RPMI7951 (cell line): ENCODE measurements at regions not wholly inside any gene's neighbourhood (a gene's known extent, or its start where the extent isn't known, plus 50 kb on each side); places are given as distances from the start of the nearest gene placed in this dataset.
A peak's percentile ranks its signal among the peaks of the same experiment; 100 is the strongest.

Source experiments
- DNase-seq: peaks from one replicate; pipeline ENCODE4 v3.0.0-alpha.2; 2012; ENCODE audit warnings: low read depth

DNA sequence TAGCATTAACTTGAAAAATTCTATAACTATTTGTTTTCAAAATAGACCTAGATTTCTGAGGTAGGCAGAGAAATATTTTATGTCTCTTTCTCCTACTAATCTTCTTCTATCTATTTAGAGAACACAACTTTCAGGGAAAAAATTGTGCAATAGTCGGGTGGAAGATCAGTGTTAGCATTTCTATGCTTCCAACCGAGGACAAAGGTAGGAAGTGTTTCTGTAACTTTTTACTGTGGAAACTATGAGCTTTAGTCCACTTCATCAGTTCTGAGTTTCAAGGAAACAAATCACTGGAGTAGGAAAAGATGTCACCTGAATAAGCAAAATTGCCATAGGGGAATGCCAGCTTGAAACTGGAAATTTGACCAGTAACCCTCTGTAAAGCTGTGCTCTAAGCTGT is 207.7 kb upstream of the CTAGE1 start:
- no peak for DNase-seq

DNA sequence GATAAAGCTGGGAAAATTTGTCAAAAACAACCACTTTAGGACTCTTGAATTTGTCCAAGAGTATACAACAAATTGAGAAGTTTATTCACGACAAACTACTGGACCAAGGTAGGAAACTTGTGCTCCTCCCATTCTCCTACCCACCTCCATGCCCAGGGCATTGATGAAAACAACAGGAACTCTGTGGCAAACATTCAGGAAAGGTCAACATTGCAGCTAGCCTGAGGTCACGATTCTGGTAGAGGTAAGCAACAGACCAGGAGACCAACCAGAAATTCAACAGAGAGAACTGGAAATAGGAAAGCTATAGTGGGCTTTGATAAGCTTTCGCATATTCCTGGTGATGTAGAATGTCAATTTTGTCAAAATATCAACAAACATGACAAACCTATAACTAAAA is 209.1 kb upstream of the CTAGE1 start:
- DNase-seq = no peak

DNA sequence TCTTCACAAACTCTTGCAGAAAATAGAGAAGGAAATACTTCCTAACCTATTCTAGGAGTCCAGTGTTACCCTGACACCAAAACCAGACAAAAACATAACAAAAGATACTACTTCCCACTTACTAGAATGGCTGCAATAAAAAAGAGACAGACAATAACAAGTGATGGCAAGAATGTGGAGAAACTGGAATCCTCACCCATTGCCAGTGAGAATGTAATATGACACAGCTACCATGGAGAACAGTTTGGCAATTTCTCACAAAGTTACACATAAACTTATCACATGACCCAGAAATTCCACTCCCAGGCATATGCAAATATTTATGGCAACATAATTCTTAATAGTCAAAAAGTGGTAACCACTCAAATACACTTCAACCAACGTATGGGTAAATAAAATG is 209.8 kb upstream of the CTAGE1 start:
- DNase-seq = no peak

DNA sequence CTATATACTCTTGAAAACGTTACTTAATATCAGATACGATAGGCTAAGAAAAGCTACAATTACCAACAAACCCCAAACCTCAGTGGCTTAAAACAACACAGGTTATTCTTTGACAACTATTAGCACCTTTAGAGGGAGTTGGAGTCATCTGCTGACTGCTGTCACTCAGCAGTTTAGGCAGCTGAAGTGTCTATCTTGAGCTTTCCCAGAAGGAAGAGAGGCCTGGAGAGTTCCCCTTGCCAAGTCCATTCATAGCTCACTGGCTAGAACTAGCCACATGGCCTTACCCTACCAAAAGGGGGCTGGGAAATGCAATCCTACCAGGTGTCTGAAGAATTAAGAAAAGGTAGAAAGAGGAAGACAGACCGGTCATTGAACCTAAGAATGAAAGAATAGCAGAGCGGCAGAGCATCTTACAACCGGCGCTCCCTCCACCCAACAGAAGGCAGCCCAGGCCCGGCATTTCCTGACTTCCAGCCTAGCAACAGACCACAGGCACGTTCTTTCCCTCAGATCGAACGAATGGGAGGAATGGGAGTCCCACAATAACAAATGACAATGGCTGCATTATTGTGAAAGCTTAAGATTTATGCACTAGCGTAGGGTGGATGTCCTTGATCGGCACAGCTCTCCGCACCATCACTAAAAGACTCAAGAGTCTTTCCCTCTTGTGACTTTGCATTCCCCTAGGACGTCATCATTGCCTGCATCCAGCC is 211.2 kb upstream of the CTAGE1 start:
- no peak for DNase-seq

DNA sequence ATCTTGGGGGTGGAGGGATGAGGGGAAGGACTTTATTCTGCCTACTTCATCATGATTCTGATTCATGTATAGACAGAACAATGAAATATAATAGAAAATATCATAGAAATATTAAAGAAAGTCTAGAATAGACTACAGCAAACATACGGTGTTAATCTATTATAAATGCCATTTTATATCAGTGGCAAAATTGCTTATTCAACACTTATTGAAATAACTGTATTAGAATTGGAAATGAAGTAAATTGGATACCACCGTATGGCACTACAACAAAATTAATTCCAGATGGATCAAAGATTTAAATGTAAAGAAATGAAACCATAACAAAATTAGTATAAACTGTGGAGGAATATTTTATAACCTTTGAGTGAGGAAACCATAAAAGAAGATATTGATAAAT is 213.3 kb upstream of the CTAGE1 start:
- no peak for DNase-seq

DNA sequence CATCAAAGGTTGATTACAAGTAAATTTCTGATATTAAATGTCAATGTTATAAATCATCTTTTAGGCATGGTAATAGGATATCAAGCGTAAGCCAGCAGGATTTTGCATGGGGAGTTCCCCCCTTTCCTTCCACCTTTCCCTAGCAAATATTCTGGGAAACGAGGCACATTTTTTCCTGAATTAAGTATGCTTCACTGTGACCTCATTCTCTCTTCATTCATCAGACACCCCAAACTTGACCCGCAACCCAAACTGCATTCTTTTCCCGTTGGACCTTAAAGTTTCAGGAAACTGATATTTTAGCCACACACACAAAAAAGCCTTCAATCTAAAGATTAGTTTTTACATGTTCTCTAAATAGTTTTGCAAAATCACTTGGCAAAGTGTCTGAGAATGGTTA is 214.5 kb upstream of the CTAGE1 start:
- DNase-seq = no peak

DNA sequence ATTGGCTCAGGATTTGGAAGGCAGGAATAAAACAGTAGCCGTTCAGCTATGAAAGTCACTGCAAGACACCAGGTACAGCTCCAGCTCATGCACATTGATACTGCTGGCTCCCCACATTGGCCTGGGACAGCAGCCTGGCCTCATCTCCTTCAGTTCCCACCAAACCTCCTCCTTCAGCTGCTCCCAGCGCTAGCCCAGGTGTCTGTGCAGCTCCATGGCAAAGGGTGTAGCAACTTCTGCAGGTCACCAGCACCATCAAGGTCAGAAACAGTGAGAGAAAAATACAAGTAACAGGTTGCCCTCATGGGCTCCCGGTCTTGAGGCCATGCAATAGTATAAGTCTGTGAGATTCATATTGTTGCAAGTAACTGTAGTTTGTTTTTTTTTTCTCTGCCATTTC is 216.7 kb upstream of the CTAGE1 start:
- DNase-seq = no peak

DNA sequence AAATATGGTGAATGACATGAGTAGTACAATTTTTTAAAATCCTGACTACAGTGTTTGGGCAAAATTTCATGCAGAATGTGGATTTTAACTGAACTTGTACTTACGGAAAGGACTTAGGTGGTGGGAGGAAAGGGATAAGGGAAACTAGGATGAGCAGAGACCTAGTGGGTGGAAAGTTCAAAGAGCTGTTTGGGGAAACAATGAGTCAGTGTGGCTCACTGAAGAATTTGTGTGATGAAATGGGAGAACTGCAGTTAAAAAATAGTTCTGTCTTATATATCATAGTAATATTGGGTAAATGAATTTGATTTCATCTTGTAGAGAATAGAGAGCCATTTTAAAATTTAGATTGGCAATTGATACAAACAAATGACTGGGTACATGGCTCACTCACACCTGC is 220.1 kb upstream of the CTAGE1 start:
- DNase-seq = peak; percentile 77

DNA sequence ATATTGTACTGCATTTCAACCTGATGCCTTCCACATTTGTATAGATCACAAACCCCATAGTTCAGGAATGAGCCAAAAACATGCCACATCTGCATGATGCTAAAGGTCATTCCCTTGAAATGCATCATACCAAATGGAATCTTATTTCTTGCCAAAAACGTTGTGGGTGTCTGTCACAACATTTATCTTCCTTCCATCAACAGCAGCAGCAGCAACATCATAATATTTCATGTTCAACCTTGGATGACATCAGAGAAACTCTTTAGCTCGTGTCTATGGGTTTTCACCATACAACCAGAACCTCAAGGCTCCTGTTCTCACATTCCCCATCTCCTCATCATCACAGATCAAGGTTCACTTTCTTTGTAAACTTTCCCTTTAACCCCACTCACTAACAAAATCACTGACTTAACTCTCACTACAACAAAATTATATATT is 221.3 kb upstream of the CTAGE1 start:
- DNase-seq = peak; percentile 92

DNA sequence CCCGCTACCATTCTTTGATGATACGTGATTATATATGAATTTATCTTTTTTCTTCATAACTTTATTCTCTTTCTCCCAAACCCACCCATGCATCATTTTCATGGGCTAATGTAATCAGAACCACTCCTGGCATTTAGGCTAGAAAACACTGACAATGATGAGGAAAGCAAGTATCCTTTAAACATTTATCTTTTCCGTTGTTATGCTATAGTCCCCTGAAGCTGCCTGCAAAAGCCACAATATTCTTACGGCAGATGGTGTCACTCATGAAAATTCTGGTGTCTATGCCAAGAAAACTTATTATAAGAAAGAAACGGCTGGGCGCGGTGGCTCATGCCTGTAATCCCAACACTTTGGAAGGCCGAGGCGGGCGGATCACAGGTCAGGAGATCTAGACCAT is 221.8 kb upstream of the CTAGE1 start:
- DNase-seq = peak; percentile 44

DNA sequence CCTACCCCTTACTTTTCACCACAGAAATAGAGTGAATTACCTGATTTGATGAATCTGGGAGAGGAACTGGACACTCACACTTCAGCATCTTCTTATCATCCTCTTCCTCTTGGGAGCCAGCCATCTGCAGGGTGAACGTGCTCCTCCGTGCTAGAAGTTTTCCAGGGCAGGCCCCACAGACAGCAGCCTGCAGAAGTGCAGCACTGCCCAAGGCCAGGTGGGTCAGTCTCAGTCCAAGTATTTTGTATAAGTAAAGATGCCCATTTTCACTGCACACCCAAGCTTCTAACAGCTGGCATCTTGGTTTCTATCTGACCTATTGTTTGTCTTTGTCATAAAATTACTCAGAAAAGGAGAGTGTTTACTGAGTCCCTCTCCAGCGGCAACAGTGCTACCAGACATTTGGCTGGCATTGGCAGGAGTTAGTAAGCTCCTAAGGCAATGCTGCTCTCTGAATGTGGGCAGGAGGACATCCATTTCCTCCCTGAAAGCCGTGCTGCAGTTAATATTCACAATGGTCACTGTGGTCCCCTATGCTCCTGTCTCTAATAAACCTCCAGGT is 222.6 kb upstream of the CTAGE1 start:
- peak; percentile 50 for DNase-seq

DNA sequence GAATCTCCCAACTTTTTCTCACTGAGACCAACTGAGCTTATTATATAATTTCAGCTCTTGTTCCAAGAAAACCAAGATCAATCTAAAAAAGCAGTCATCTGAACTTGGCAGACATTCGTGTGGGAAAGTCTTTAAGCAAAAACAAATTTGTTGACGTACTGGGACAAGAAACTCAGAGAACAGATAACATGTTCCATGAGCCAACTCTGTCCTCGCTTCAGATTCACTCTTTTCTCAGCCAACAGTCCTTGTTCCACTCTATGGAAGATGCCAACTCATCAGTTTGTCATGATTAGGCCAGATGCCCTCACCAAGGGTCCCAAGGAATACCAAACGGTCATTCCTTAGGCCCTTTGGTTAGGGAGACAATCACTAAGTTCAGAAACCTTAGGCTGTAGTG is 224.2 kb upstream of the CTAGE1 start:
- DNase-seq = no peak

DNA sequence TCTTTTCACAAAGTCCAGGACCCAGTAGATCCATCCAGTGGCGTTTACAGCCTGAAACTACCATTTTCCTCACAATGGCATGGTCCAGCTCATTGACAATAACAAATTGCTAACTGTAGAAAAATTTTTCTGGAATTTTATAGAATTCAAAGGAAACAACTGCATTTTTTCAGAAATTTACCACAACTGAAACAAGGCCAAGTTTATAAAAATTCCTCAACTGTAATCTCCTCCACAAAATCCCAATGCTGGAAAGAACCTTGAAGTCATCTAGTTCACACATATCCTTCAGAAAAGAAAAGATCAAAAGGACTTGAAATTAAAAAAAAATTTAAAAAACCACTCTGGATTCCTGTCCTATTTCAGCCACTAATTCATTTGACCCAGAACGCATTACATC is 226.0 kb upstream of the CTAGE1 start:
- peak; percentile 31 for DNase-seq

DNA sequence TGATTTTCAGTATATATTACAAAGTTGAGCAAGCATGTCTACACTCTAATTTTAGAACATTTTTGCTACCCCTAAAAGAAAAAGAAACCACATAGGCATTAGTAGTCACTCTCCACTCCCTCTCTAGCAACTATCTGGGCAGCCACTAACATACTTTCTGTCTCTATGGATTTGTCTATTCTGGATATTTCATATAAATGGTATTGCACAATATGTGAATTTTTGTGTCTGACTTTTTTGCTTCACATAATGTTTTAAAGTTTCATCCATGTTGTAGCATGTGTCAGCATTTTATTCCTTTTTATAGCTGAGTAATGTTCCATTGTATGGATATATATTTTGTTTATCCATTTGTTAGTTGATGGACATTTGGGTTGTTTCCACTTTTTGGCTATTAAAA is 232.5 kb upstream of the CTAGE1 start:
- DNase-seq = no peak

DNA sequence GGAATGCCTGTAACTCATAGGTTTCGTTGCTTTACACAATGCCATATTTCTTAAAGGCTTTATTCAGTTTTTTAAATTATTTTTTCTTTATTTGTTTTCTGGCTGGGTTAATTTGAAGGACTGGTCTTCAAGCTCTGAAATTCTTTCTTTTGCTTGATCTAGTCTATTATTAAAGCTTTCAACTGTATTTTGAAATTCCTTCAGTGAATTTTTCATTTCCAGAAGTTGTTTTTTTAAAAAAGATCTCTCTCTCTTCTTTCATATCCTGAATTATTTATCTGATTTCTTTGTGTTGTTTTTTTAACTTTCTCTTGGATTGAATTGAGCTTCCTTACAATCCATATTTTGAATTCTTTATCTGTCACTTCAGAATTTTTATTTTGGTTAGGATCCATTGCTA is 239.9 kb upstream of the CTAGE1 start:
- DNase-seq = no peak

DNA sequence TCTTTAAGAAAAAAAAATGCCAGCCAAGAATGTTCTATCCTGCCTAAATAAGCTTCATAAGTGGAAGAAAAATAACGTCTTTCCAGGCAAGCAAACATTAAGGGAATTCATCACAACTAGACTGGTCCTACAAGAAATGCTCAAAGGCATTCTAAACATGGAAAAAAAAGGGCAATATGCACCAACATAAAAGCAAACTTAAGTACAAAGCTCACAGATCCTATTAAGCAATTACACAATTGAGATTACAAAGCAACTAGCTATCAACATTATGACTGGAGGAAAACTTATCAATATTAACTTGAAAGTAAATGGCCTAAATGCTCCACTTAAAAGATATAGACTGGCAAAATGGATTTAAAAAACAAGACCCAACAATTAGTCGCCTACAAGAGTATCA is 240.6 kb upstream of the CTAGE1 start:
- no peak for DNase-seq

DNA sequence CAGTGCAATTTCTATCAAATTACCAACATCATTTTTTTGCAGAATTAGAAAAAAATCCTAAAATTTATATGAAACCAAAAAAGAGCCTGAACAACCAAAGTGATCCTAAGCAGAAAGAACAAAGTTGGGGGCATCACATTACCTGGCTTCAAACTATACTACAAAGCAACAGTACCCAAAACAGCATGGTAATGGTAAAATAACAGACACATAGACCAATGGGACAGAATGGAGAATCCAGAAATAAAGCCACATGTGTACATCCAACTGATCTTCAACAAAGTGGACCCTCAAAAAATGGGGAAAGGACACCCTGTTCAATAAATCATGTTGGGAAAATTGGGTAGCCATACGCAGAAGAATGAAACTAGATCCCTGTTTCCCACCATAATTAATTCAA is 245.7 kb upstream of the CTAGE1 start:
- no peak for DNase-seq

DNA sequence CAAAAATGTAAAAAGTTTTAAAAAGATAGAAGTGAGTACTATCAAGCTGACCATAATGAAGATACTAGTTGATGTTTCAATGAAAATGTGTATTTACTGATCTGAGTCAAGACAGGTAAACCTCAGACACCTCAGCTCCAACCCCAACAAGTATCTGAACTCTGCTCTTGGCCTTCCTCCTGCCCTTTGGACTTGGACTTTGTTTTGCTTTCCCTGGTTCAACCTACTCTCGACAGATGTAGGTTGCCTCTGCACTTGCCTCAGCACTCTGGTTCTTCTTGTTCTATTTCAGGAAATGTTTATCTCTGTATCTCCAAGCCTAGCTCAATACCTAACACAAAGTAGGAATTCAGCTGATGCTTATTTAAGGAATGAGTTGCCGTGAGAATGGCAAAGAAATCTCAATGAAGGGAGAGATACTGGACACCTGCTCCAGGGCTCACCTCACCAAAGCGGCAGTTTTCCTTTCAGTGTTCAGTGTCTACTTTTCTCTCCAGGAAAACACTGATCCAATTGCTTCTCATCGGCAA is 248.8 kb upstream of the CTAGE1 start:
- DNase-seq = no peak

DNA sequence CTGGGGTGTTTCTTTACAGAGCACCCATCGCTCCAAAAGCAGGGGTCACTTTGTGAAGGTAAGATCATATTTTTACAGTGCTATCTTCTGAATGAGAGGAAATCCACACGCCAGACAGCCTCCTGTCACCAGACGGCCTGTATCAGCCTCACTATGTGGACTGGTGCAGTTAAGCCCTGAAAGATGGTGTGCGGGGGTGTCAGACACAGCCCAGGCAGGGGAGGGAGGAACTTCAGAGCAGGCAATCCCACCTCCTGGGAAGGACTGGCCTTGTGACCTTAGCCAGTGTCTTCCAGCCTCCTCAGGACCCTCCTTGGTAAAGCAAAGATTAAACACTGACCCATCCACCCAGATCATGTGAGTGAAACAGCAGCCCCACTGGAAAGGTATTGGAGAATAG is 249.4 kb upstream of the CTAGE1 start:
- no peak for DNase-seq

DNA sequence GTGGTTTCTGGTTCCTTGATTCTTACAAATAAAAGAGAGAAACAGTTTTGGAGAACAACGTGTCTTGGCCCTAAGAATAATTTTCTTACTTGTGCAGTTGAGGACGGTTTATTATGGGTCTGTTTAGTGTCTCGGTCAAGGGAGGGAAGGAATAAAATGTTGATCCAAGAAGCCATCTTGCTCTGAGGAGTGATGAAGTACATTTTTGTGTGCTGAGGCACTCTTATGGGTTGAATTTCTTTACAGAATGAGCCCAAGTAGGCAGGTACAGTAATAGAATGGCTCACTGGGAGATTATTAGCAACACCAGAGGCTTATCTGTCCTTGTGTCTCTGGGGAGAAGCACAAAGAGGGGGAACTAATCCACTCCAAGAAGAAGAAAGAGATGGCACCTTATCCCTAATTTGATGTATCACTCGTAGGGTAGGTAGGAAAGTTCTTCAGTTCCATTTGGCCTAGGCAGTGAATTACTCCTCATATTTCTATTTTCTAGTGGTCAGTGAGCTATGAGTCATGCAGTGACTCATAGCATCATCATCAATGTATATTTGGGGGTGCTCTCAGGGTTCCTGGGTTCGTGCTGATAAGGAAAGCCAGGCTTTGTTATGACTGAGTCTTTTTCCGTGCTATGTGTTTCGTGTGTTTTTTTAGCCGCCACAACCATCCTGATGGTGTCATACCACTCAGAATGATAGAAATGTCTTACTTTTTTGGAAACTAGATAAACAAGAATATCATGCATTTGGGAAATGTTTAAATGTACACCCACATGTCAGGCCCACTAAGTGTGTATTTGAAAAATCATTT is 250.1 kb upstream of the CTAGE1 start:
- peak; percentile 96 for DNase-seq

DNA sequence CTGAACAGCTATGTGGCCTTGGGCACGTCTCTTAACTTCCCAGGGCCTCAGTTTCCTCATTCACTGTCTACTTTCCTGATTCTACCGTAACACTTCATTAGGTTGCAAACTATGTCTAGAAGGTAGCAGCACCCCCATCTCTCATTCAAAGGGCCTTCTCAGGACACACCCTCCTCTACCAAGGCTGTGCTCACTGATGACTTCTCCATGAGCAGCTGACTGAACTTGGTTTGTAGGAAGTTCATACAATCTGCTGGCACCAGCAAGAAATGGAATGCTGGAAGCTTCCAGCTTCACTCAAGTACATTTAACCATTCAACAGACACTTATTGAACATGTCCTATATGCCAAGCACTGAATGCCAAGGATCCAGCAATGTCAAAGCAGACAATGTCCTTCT is 250.8 kb upstream of the CTAGE1 start:
- no peak for DNase-seq

DNA sequence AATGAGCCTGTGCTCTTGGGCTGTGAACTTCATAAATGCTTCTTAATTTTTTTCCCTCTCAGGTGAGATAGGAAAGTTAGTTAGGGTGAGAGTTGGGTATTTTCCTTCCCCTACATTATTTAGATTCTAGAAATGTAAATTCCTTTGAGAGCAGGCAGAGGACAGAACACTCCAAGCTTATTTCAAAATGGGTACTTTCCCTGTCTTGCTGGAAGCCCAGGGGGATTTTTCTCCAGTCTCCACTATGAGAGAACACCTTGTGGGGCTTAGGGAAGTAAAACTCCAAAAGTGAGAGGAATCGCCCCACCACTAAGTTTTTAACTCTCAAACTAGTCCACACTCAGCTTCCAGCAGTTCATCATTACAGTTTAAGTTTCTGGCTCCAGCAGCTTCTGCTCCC is 253.2 kb upstream of the CTAGE1 start:
- no peak for DNase-seq
